GM10248 (cell line): ENCODE measurements at regions not wholly inside any gene's neighbourhood (a gene's known extent, or its start where the extent isn't known, plus 50 kb on each side); places are given as distances from the start of the nearest gene placed in this dataset.

Experiments used
- CTCF ChIA-PET: fragments of 300-600 bp; sonication (Branson Sonifier 250); formaldehyde crosslinking; extraction: SDS; loops from one replicate; lab custom pipeline; 2021; ENCODE audit warnings: antibody characterized with exemption; lab: Yijun Ruan, JAX
- POLR2A ChIA-PET: fragments of 350-650 bp; sonication (Branson Sonifier 250); formaldehyde crosslinking; extraction: SDS; loops from one replicate; lab custom pipeline; 2020; ENCODE audit warnings: antibody characterized with exemption; lab: Yijun Ruan, JAX
- DNase-seq: peaks from one replicate; pipeline ENCODE4 v3.0.0; 2012; ENCODE audit errors: extremely low spot score
- CTCF ChIP-seq: IDR thresholded peaks from 2 replicates; pipeline ENCODE4 v1.5.1; 2012; ENCODE audit warnings: mild to moderate bottlenecking, low read depth; ENCODE audit errors: extremely low read depth, missing control alignments, control extremely low read depth

GRCh38 chr12:42684802-42685071 lies 95.2 kb upstream of the PRICKLE1 start:
- no peak for TF ChIP-seq CTCF
- ChIA-PET POLR2A (no interaction called here), CTCF (no interaction called here)
- no peak for DNase-seq

- ChIA-PET POLR2A (no interaction called here), CTCF (no interaction called here)
- no peak for DNase-seq
- TF ChIP-seq CTCF = no peak
Measured at GRCh38 chr12:42683933-42684801, 94.6 kb upstream of the PRICKLE1 start.

- ChIA-PET CTCF (no interaction called here), POLR2A (no interaction called here)
- DNase-seq = no peak
- TF ChIP-seq CTCF = no peak
Measured at GRCh38 chr12:42683266-42683665, 93.7 kb upstream of the PRICKLE1 start.

- POLR2A ChIA-PET = no interaction called here
- no peak for DNase-seq
- CTCF ChIA-PET = interaction anchor here (0.9 to 1.4 kb wide), 2 partner anchors 11 to 31 kb away, joined by 3 read pairs; no protein-coding TSS in a partner anchor
- TF ChIP-seq CTCF = no peak
Measured at GRCh38 chr12:42679466-42679865, 89.9 kb upstream of the PRICKLE1 start.

- ChIA-PET CTCF (no interaction called here), POLR2A (no interaction called here)
- DNase-seq = no peak
- no peak for TF ChIP-seq CTCF
Measured at GRCh38 chr12:42677461-42677860, 87.9 kb upstream of the PRICKLE1 start.

- POLR2A ChIA-PET = no interaction called here
- CTCF ChIA-PET = no interaction called here
- no peak for TF ChIP-seq CTCF
- no peak for DNase-seq
Measured at GRCh38 chr12:42673535-42673934, 84.0 kb upstream of the PRICKLE1 start.
